SKM-1 treated with dmso at 0.1 percent for 144 hours (cell line): ENCODE measurements at regions not wholly inside any gene's neighbourhood (a gene's known extent, or its start where the extent isn't known, plus 50 kb on each side); places are given as distances from the start of the nearest gene placed in this dataset.

Experiments
- DNase-seq: peaks from one replicate; lab custom pipeline; 2025; ENCODE audit not compliant: unreplicated experiment; lab: John Stamatoyannopoulos, UW

DNA sequence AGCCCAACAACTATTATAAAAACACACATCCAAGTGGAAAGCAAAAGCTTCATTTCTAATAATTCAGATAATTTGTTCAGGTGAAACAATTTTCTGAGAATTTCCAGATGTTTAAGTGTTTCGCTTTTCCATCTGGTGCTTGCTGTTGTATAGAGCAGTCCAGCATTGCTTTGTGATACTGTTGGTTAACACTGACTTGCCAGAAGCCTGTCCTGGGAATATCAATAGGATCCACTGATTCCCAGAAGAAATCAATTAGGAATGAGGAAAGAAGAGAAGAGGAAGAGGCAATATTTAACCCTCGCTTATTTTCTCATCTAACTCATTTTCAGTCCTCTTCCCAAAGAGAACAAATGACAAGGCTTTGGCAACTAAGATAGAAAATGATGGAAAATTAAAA, 94.9 kb upstream of the DDIT4L start:
- DNase-seq, result no peak

DNA sequence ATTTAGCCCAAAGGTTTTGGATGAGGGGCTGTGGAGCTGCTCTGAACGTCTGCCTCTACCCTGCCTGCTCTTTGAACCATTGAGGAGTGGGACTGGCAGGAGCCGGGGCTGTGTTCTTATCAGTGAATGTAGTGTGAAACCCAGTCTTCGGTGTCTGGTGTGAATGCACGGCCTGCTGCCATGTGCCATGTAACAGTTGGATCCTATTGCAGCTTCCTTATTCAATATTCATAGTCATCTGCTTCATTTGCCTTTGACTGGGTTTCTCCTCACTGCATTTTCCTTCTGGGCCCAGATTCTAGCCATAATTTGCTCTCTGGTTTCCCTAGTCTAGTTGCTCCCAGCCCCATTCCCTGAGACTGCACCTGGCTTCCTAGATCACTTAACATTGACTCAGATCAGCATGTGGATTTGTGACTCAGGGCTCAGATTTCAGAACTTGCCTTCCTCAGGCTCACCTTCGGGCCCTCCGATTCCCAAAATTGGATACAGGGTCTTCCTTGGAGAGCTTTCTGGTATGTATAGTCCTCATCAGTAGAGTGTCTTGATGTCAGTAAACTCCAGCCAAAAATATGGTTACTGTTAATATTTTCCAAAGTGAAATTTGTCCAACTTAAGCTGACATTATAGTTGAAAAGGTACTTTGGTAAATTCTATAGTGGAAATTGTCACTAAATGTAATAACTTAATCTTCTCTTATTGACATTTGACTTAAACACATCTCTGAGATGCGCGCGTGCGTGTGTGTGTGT, 94.0 kb upstream of the DDIT4L start:
- DNase-seq, result no peak

DNA sequence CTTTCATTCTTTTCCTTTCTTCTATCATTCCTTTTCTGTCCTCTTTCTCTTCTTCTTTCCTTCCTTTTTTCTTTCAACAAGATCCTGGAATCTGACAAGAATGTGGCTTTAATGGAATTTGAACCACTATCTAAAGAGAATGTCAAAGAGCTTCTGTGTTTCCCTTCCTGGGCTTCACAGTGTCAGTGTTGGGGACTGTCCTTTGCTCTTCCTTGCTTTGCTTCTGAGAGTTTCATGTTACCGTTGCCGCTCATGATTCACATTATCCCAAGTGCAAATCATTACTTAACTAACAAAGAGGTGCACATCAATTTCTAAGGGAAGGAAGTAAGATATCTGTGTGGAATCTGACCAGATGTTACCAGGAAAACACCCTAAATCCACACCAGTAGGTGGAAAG, 90.5 kb upstream of the DDIT4L start:
- no peak for DNase-seq

DNA sequence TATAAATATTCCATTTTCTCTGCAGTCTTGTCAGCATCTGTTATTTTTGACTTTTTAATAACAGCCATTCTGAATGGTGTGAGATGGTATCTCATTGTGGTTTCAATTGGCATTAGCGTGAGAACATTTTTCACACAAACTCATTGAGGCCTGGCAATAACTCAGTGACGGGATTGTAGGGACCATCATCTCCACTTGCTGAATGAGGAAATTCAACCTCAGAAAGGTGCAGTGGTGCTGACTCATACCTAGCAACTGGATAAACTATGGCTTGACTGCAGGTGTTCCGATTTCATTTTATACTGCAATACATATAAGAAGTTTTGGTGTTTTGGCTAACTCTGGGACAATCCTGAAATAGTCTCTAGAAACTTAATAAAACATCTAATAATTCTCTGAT, 88.3 kb upstream of the DDIT4L start:
- no peak for DNase-seq

DNA sequence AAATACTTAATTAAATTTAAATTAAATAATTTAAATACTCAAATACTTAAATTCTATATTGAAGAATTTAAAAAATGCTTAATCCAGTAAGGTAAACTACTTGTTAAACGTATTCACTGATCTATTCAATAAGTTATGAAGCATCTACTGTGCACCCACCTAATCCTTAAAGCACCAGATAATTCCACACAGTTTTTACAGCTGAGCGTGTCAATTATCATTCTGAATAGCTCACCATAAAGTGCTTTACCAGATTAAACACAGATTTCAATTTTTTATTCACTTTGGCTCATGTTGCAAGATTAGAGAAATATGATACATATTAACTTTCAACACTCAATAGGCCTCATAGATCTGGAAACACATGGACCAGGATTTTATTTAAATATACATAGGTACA, 79.2 kb upstream of the DDIT4L start:
- DNase-seq, result no peak

DNA sequence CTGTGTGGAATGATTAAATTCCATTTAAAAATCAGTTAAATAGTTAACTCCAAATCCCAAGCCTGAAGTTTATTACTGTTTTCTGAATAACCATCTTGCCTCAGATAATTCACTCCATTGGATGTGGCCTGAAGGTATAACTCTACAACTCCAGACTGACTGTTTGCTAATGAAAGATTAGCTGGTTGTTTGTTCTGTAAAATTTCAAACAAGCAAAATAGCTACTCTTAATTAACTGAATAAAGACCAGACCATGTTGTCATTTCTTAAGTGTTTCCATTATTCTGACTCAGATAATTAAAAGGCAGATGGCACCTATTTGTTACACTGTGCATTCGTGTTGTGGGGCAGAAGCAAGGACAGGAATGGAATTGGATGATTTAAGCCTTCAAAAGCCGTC, 78.5 kb upstream of the DDIT4L start:
- no peak for DNase-seq

DNA sequence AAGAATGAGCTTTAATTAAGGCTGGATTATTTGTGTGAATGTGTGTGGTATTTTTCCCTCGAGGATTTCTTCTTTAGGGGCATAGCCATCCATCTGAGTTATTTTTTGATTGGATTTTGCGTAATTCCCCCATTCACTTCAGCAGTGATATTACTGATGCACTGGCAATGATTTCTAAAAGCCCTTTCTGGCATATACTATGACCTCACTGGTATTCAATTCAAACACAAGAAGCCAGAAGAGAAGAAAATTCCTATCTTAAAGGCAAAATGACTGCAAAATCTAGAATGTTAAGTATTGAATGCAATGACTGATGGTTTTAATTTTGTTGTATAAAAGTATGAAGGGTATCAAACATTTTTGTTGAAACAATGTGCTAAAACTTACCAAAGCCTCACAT, 71.1 kb upstream of the DDIT4L start:
- no peak for DNase-seq

DNA sequence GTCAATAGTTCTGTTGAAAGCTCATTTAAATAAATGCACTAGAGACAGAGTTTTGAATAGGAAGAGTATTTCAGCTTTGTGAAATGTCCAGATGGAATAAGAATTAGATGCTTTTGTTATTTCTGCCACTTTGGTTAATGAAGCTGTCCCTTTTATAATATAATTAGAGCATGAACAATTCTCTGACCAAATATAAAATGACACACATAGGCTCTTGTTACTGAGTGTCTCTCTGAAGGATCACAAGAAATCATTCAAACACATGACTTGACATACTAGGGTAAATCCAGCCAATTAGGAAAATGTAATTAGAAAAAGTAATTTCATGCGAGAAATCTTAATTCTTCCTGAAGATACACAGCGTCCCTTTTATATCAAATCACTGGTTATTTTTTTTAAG, 68.4 kb upstream of the DDIT4L start:
- no peak for DNase-seq

DNA sequence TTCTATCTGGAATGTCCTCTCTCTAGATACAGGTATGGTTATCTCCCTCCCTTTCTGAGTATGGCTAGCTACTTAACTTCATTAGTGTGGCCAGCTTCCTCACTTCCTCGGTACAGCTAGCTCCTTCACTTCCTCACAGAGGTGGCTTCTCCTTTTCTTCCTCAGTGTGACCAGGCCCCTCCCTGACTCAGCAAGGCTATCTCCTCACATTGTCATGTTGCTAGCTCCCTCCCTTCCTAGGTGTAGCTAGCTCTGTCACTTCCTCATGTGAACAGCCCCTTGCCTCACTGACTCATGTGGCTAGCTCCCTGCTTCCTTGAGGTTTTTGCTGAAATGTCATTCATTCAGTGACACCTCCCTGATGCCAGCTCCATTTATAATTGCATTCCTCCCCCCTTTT, 67.3 kb upstream of the DDIT4L start:
- peak; percentile 100 for DNase-seq

DNA sequence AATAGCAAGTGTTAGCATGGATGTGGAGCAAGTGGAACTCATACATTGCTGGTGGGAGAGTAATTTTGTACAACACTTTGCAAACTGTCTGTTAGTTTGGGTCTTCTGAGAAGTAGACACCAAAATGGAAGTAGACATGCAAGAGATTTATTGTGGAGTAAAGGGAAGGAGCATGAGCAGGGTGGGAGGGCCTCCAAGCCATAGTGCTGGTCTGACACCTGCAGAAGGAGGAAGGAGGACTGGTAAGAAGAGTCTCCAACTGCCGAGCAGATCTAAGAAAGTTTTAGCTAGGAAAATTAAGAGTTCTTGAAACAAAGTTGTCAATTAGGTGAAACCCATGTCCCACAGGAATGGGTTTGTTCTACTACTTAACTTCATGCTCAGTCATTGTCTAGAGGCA, 64.0 kb upstream of the DDIT4L start:
- no peak for DNase-seq

DNA sequence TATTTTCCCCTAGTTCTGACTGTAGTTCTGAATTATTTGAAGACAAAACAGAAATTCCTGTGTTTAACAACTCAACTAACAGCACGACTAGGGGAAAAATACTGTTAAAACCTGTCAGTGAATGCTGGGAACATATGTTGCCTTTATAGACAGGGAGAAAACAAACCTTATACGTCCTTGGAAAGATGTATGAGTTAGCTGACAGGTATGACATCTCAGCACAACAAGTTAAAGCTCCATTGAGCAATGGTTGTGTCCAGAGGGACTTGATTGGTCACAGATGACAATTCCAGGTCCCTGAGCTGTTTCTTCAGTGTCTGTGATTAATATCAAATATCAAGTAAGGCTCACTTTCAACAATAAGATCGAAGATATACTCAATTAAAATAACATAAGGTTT, 58.2 kb upstream of the DDIT4L start:
- DNase-seq, result no peak

DNA sequence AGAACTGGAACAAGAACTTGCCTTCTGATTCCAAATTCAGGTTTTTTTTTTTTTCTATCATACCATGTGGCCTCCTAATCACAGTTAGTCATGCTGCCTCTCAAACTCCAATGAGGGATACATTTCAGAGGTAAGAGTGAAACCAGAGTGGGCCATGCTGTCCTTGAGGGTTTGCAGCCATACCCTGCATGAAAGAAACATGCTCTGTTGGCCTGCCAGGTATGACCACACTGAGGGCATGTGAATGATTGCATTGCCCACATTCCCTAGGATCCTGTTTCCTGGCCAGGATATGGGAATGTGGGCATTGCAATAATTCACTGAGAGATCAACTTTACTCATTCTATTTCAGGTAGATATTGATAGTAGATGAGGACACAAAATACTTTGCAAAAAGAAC, 56.4 kb upstream of the DDIT4L start:
- DNase-seq, result no peak

DNA sequence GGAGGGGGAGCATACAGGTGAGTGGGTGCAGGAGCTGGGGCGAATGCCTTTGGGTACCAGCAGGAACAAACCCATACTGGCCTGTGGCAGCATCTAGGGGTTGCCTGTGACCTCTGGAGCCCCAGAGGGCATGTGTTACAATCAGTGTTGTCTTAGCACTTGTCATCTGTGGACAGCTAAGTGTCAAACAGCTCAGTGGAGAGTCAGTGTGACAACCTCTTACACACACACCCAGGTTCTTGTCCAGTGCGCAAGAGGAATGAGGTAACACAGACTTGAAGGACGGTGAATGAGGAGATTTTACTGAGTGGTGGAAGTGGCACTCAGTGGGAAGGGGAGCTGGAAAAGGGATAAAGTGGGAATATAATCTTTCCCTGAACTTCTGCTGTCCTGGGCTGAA, 54.1 kb upstream of the DDIT4L start:
- DNase-seq, result no peak
